ES-I3 (cell line): ENCODE measurements at regions not wholly inside any gene's neighbourhood (a gene's known extent, or its start where the extent isn't known, plus 50 kb on each side); places are given as distances from the start of the nearest gene placed in this dataset.
"Not testable (repeated sequence)": the region's sequence is repeated elsewhere in the genome, so short reads cannot be mapped to it uniquely, and the experiment has no call there.

Experiments used
- H3K36me3 ChIP-seq: 2 replicates; pipeline ENCODE4 v1.6.1; 2013; ENCODE audit warnings: mild to moderate bottlenecking, low read length, control low read depth, moderate library complexity; ENCODE audit not compliant: insufficient read depth
- H3K4me1 ChIP-seq: 2 replicates; pipeline ENCODE4 v1.6.1; 2013; ENCODE audit warnings: mild to moderate bottlenecking, control low read depth, low read length; ENCODE audit not compliant: insufficient read depth
- H3K9ac ChIP-seq: 2 replicates; pipeline ENCODE4 v1.6.1; 2013; ENCODE audit warnings: low read depth, mild to moderate bottlenecking, low read length, moderate library complexity
- H3K9me3 ChIP-seq: 2 replicates; pipeline ENCODE4 v1.6.1; 2013; ENCODE audit warnings: mild to moderate bottlenecking, low read length, moderate library complexity; ENCODE audit not compliant: control insufficient read depth, insufficient read depth

GRCh38 chr6:141203902-141204575 lies 928.7 kb upstream of the GJE1 start:
- Histone ChIP-seq H3K4me1 (no peaks in the 10 kb centered on the region), H3K9me3 (no peaks in the 10 kb centered on the region), H3K36me3 (no peaks in the 10 kb centered on the region; the same call in 1 of the 2 replicates), H3K9ac (no peak overlapping the region)

GRCh38 chr6:141202626-141203025 lies 930.1 kb upstream of the GJE1 start:
- Histone ChIP-seq H3K9me3 (no peaks in the 10 kb centered on the region), H3K4me1 (no peaks in the 10 kb centered on the region), H3K9ac (no peak overlapping the region), H3K36me3 (no peaks in the 10 kb centered on the region; the same call in 1 of the 2 replicates)

- no peaks in the 10 kb centered on the region for H3K36me3 ChIP-seq
- H3K9ac ChIP-seq = no peak overlapping the region
- no peaks in the 10 kb centered on the region; the same call in 1 of the 2 replicates for H3K9me3 ChIP-seq
- no peaks in the 10 kb centered on the region for H3K4me1 ChIP-seq
These were observed 933.7 kb upstream of the GJE1 start for GRCh38 chr6:141199074-141199473.

GRCh38 chr6:141195251-141195832 lies 937.4 kb upstream of the GJE1 start:
- Histone ChIP-seq H3K9ac (no peak overlapping the region), H3K4me1 (no peaks in the 10 kb centered on the region), H3K9me3 (peaks cover 7% of the 10 kb centered on the region), H3K36me3 (no peaks in the 10 kb centered on the region)

GRCh38 chr6:141183368-141183767 lies 949.4 kb upstream of the GJE1 start:
- Histone ChIP-seq H3K9ac (no peak overlapping the region), H3K36me3 (no peaks in the 10 kb centered on the region), H3K4me1 (no peaks in the 10 kb centered on the region), H3K9me3 (peaks cover 3% of the 10 kb centered on the region; the same call in 1 of the 2 replicates)

GRCh38 chr6:141175458-141175857 lies 957.3 kb upstream of the GJE1 start:
- not testable (repeated sequence) for H3K36me3 ChIP-seq, H3K9me3 ChIP-seq, H3K4me1 ChIP-seq, H3K9ac ChIP-seq

GRCh38 chr6:141174932-141175331 lies 957.8 kb upstream of the GJE1 start:
- Histone ChIP-seq H3K9me3 (peaks cover 2% of the 10 kb centered on the region), H3K9ac (no peak overlapping the region), H3K36me3 (no peaks in the 10 kb centered on the region), H3K4me1 (peaks cover under 1% of the 10 kb centered on the region; the same call in 1 of the 2 replicates)

GRCh38 chr6:141173529-141173928 lies 959.2 kb upstream of the GJE1 start:
- Histone ChIP-seq H3K9ac (no peak overlapping the region), H3K36me3 (no peaks in the 10 kb centered on the region), H3K4me1 (peaks cover 8% of the 10 kb centered on the region; the same call in 1 of the 2 replicates), H3K9me3 (peaks cover 2% of the 10 kb centered on the region)

GRCh38 chr6:141169419-141169818 lies 963.3 kb upstream of the GJE1 start:
- Histone ChIP-seq H3K36me3 (no peaks in the 10 kb centered on the region), H3K9me3 (peaks cover 5% of the 10 kb centered on the region), H3K9ac (no peak overlapping the region), H3K4me1 (peaks cover 19% of the 10 kb centered on the region)

- Histone ChIP-seq H3K4me1 (peaks cover 19% of the 10 kb centered on the region), H3K9me3 (peaks cover 9% of the 10 kb centered on the region), H3K9ac (no peak overlapping the region), H3K36me3 (no peaks in the 10 kb centered on the region)
These were observed 964.8 kb upstream of the GJE1 start for GRCh38 chr6:141167945-141168344.

- H3K4me1 ChIP-seq = peaks cover 19% of the 10 kb centered on the region
- no peaks in the 10 kb centered on the region for H3K36me3 ChIP-seq
- H3K9ac ChIP-seq = no peak overlapping the region
- H3K9me3 ChIP-seq = peaks cover 7% of the 10 kb centered on the region
These were observed 967.6 kb upstream of the GJE1 start for GRCh38 chr6:141165002-141165665.

GRCh38 chr6:141164042-141164743 lies 968.5 kb upstream of the GJE1 start:
- Histone ChIP-seq H3K4me1 (peaks cover 13% of the 10 kb centered on the region), H3K36me3 (no peaks in the 10 kb centered on the region), H3K9me3 (peaks cover 7% of the 10 kb centered on the region), H3K9ac (no peak overlapping the region)

- Histone ChIP-seq H3K36me3 (no peaks in the 10 kb centered on the region), H3K9ac (no peak overlapping the region), H3K4me1 (peaks cover 15% of the 10 kb centered on the region), H3K9me3 (peaks cover 7% of the 10 kb centered on the region)
These were observed 969.6 kb upstream of the GJE1 start for GRCh38 chr6:141163107-141163506.

- H3K4me1 ChIP-seq = 0 out of 2 replicates have a peak, but pooled peaks cover 4% of the 10 kb centered on the region
- H3K36me3 ChIP-seq = no peaks in the 10 kb centered on the region
- peaks cover 10% of the 10 kb centered on the region for H3K9me3 ChIP-seq
- H3K9ac ChIP-seq = no peak overlapping the region
These were observed 974.0 kb upstream of the GJE1 start for GRCh38 chr6:141158740-141159139.
